SU-DHL-6 (cell line): ENCODE measurements at regions not wholly inside any gene's neighbourhood (a gene's known extent, or its start where the extent isn't known, plus 50 kb on each side); places are given as distances from the start of the nearest gene placed in this dataset.

Experiments used
- EZH2phosphoT487 ChIP-seq: fragments of 200-600 bp; sonication (generic), shearing (Covaris generic); conservative IDR thresholded peaks from 2 replicates; pipeline ENCODE4 v1.6.1; 2018; ENCODE audit warnings: mild to moderate bottlenecking, antibody characterized with exemption, low read length, moderate library complexity, mixed read lengths
- TF ChIP-seq, protein P1 (sequence below): fragments of 200-600 bp; sonication (generic); IDR thresholded peaks from one replicate; pipeline ENCODE4 v1.5.1; 2017; ENCODE audit warnings: antibody characterized with exemption, mild to moderate bottlenecking, low read length, moderate library complexity; ENCODE audit not compliant: insufficient read depth, poor library complexity, severe bottlenecking

DNA sequence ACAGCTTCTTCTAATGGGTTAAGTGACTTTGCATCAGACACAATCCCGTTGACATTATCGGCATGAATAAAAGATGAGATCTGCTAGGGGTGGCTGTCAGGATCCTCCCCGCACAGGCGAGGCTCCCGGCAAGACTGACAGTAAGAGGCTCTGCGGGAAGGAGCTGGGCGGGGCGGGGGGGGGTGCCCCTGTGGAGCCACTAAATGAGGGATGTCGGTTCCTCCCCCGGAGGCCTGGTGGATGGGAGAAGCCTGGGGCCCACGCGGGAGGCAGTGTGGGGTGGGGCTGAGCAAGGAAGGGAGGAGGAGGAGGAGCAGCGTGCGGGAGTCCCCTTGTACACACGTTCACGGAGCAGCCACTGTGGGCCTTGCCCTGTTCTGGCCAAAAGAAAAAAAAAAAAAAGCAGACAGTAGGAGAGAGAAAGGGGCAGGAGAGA is 190.9 kb upstream of the GSE1 start:
- TF ChIP-seq, protein P1, sequence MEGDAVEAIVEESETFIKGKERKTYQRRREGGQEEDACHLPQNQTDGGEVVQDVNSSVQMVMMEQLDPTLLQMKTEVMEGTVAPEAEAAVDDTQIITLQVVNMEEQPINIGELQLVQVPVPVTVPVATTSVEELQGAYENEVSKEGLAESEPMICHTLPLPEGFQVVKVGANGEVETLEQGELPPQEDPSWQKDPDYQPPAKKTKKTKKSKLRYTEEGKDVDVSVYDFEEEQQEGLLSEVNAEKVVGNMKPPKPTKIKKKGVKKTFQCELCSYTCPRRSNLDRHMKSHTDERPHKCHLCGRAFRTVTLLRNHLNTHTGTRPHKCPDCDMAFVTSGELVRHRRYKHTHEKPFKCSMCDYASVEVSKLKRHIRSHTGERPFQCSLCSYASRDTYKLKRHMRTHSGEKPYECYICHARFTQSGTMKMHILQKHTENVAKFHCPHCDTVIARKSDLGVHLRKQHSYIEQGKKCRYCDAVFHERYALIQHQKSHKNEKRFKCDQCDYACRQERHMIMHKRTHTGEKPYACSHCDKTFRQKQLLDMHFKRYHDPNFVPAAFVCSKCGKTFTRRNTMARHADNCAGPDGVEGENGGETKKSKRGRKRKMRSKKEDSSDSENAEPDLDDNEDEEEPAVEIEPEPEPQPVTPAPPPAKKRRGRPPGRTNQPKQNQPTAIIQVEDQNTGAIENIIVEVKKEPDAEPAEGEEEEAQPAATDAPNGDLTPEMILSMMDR, result no peak
- TF ChIP-seq EZH2phosphoT487, result no peak
